ENCODE measurements at regions not wholly inside any gene's neighbourhood (a gene's known extent, or its start where the extent isn't known, plus 50 kb on each side); places are given as distances from the start of the nearest gene placed in this dataset.

DNA sequence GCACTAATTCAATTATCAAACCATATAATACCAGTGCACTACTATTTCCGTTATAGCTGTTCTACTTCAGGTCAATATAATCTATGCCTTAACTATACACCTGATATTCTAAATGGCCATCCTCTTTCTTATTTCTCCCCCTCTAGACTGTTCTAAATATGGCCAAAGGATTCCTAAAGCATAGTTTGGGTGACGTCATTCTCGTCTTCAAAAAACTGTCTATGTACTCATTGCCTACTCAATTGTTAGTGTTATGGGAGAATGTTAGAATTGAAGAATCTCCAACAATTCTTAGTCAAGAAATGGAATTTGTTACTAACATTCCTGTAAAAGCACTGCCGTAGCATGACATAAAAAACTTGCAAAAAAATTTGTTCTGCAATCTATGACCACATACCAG is 431.1 kb upstream of the ANO3 start:
- no peak for DNase-seq

DNA sequence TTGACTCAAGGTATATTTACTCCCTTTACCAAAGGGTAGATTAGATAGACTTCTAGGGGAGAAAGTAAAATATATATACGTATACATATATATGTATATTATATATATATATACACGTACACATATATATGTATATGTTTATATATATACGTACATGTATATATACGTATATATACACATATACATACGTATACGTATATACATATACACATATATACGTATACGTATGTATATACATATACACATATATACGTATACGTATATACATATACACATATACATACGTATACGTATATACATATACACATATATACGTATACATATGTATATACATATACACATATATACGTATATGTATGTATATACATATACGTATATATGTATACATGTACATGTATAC is 430.5 kb upstream of the ANO3 start:
- DNase-seq, result no peak

DNA sequence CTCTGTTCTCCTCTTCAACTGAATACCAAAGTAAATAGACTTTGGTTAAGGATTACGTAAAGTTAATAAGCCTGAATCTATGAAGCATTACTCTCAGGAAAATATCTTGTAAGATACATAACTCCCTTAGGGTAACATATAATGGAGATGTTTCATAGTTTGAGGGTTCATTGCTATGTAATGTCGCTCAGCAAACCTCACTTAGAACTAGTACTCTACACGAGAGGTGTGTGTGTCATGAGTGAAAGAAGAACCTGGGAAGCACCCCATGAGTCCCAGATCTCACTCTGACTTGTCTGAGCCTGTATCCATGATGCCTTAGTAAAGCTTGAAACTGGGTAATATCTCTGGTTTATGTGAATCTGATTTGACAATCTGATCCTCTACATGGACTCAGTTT is 429.5 kb upstream of the ANO3 start:
- DNase-seq, result no peak

DNA sequence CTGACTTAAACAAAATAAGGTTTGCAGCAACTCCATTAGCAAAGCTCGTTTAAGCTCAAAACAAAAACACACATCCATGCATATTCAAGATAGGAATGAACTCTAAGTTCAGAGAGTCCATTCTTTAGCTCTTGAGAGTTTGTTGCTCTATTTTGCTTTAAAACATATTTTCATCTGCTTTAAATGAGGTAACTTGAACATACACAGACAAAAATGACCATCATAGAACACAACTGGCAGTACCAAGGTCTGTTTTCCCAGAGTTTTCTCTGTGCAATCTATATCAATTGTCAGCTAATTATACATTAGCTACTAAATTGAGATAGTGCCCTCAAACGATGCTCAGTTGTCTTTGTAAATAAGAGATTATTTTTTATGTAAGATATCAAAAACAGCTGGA is 423.2 kb upstream of the ANO3 start:
- no peak for DNase-seq

DNA sequence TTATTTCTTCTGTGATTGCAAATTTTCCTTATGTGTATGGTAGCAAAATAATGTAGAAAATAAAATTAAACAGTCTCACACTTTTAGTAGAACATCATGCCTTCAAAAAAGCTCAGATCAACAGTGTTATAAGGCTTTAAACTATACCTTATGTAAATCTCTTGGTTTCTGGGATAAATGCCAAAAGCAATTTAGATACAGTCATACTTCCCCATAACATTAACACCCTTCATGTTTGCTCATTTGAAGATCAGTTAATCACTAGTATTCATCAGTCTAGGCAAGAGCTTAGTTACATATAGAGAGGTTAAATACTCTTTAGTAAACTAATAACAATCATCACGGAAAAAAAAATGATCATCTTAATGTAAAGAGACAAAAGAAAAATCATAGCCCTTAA is 421.8 kb upstream of the ANO3 start:
- DNase-seq, result no peak

DNA sequence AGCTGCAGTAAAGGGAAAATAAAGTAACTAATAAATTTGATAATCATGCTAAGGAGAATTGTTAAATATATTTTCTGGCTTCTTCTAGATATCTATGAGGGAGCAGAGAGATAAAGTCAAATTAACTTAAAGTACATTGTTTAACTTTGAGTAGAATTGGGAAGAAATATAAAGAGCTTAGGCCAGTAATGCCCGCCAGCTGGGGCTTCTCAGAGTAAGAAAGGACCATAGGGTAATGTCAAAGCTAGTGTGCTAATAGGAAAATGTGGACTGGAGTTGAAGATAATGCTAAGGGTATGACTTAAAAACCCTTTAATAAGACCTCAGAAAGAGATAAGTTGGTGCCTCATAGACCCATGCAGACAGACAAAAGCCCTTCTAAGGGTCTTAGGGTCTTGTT is 411.6 kb upstream of the ANO3 start:
- DNase-seq, result no peak

DNA sequence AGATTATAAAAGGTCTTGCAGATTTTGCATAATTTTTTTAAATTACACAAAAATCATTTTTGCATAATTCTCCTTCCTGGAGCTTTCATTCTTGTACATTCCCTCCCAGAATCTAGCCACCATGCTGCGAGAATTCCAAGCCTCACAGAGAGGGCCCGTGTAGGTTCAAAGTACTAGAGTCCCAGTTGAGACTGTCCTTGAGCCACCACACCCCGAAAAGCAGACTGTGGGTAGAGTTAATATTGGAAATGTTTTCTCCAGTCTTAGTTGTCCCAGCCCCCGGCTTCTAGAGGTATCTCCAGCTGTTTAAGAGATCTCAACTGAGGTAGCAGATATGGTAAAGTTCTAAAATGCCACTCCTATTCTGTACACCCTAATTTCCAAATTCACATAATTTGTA is 407.3 kb upstream of the ANO3 start:
- no peak for DNase-seq

DNA sequence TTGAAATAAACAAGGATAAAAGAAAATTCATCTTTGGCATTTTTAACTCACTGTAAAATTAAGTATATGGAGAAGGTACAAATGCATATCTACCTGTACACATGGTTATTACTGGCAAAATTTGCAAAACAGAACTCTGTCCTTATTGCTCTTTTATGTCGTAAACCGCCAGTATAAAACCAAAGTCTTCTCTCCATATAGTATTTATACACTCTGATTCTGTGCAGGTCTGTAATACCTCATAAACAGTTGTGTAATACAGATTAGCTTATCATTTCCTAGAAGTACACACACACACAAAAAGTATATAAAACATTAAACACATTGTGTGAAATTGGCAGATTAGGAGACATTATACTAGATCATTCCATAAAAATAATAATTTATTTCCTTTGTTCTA is 406.6 kb upstream of the ANO3 start:
- DNase-seq, result no peak

DNA sequence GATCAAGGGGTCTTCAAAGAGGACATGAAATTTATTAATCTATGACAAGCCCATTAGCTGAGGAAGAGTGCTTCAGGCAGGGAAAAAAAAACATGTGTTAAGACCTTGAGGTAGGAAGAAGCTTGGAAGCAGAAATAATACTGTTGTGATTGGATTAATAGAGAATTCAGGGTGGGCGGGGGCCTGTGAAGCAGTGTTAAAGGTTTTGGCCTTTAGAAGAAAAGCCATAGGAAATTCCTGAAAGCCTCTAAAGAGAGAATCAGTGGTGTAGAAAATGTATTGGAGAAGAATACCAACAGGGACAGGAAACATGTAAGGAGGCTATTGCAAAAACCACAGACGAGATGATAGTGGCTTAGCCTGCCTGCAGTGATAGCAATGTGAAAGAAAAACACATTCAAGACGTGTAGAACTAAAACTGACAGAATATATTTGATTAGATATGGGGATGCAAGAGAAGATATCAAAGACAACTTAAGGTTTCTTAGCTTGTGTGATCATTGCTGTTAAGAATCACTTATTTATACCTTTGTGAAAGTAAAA is 404.4 kb upstream of the ANO3 start:
- DNase-seq, result no peak

DNA sequence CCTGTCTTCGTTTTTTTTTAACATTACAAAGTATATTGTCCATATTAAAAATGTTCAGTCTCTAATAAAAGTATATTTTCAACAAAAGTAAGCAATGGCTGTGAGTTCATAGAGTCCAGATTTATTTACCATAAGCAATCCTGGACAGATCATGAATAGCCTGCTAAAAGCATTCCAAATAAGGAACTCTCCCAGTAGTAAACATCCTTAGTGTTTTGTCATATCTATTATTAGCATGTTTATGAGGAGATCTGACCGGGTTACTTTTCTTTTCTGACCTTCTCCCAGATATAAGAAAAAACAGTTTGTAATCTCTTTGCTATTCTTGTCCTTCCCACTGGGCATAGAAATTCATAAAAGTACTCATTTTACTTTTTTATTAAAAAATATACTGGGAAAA is 403.9 kb upstream of the ANO3 start:
- DNase-seq, result no peak

DNA sequence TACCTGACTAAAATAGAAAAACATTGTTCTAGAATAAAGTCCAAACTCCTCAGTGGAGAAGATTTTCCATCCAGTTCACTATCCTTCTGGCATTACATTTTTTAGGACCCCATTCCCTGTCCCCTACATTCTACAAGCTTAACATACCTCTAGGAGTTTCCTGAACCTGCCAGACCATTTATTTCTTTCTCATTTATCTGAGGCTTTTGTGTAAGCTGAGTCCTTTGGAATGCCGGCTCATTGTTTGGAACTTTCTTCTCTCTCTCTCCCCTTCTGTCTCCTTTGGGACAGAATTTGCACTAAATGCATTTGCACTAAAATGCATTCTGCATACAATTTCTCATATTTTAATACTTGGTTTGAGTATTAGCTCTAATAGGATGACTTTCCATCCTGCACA is 393.0 kb upstream of the ANO3 start:
- no peak for DNase-seq

DNA sequence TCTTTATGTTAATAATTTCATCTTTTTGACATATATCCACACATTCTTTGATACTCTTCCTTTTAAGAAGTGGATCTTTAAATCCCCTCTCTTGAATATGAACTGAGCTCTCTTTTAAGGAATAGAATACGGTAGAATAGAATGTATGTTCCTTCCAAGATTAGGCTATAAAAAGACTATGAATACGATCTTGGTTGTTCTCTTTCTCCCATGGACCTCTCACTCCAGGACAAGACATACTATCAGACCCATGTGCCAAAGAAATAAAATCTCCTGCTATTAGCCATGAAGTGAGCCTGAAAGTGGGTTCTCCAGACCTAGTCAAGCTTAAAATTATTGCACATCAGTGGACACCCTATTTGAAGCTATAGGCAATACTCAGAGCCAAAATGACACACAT is 392.2 kb upstream of the ANO3 start:
- no peak for DNase-seq

DNA sequence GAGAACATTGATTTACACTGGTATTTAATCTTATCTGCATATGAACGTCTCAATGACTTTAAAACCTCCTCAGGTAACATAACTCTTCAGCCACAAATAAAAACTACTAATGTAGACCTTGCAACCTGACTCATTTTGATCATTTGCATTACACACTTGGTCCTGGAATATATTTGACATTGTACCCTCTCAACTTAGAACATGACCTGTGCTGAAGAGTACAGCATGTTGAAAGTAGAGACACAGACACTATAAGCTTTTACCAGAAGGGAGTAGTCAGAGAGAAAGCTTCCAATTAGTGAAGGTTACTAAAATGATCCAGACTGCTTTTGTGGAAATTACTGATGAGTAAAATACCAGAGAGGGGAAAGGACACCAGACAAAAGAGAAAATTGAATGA is 390.6 kb upstream of the ANO3 start:
- no peak for DNase-seq

DNA sequence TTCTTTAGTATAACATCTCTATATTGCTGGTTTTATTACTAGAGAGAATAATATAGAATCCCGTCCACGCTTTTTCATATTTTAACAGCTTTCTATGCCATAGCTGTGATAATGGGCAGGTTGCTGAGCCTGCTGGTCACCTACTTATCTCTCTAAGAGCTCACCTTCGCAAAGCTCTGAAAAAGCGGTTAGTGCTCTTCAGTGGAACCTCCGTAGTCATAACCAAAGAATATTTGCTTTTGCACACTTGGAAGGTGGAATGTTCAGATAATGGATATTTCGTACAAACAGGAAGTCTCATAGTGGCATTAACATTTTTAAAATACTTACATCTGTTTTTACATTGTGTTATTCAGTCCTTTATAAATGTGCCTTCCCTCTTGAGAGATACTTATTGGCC is 388.9 kb upstream of the ANO3 start:
- DNase-seq, result no peak

DNA sequence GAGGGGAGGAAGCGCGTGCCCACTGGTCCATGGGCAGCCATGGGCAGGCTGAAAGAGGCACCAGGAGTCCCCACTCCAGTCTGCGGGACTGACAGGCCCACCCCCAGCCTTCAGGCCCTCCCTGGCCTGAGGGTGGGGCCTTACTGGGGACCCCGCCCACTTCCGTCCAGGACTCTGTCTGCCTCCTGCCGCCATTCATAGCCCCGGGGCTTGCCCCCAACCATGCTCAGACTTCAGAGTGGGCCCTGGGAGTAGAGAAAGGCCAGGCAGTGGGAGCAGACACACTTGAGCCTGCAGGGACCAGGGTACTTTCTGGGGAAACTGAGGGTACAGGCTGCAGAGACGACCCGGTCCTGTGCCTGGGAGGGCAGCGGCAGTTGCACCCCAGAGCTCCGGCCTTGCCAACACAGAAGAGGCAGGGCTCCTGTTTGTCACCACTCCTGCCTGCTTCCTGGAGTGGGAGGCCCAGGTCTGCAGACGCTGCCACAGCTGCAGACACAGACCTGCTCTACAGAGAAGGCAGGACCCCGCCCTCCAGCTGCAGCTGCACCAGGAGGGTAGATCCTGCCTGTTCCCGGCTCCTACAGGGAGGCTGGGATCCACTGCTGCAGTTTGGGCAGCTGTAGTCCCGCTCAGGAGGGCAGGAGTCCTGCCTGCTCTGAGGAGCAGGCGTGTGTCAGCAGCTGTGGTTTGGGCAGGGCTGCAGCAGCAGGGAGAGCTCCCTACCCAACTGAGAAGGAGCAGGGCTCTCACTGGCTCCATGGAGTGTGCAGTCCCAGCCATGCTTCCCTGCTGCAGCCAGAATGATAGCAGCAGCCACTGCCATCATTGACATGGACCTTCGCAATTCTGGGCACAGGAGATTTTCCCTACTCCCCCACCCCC is 387.9 kb upstream of the ANO3 start:
- no peak for DNase-seq

DNA sequence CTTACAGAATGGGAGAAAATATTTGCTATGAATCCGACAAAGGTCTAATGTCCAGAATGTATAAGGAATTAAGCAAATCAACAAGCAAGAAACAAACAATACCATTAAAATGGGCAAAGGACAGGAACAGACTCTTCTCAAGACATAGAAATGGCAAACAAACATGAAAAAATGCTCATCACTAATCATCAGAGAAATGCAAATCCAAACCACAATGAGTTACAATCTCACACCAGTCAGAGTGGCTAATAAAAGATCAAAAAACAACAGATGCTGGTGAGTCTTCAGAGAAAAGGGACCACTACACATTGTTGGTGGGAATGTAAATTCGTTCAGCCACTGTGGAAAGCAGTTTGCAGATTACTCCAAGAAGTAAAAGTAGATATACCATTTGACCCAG is 382.0 kb upstream of the ANO3 start:
- DNase-seq, result no peak

DNA sequence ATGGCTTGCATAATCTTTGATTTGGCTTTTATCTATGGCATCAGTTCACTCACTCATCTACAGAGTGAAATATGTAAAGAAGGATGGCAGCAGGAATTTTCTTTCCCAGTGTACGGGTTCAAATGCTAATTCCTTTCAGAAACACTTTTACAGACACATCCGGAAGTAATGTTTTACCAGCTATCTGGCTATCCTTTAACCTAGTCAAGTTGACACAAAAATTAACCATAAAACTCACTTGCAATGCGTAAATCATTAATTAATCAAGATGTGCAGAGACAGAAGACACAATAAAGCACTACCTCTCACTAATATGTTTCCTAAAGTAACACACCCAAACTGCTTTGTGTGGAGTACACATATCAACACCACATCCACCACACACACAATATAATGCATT is 378.9 kb upstream of the ANO3 start:
- DNase-seq, result no peak

DNA sequence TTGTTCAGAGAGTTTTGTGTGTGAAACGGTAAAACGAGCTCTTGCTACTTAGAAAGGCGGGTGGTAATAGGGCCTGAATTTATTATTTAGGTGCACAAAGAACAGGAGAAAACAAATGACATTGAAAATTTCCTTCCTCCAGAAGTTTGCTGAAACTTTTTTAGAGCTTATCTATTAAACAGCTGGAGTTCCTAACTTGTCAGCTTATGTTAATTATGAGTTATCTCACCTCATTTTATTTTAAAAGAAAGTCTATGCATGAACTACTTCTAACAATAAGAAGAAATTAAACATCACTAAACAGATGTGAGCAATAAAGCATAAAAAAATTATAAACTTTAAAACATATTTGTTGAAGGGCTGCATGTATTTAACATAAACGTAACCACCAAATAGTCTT is 373.9 kb upstream of the ANO3 start:
- DNase-seq, result no peak

DNA sequence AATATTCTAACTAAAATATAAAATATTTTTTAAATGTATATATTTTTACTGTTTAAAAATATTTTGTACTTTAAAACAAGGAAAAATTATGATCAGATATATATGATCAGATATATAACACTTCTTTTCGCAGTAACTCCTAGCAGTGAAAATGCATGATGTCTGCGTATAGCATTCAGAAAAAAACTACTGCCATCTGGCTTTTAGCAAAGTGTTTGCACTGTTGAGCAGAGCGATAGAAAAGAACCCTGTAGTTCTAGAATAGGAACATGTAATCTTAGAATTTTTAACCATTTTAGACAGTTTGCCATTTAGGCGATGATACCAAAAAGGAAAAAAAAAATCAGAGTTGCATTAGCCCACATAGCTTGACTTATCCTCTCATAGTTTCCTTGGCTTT is 370.4 kb upstream of the ANO3 start:
- no peak for DNase-seq

DNA sequence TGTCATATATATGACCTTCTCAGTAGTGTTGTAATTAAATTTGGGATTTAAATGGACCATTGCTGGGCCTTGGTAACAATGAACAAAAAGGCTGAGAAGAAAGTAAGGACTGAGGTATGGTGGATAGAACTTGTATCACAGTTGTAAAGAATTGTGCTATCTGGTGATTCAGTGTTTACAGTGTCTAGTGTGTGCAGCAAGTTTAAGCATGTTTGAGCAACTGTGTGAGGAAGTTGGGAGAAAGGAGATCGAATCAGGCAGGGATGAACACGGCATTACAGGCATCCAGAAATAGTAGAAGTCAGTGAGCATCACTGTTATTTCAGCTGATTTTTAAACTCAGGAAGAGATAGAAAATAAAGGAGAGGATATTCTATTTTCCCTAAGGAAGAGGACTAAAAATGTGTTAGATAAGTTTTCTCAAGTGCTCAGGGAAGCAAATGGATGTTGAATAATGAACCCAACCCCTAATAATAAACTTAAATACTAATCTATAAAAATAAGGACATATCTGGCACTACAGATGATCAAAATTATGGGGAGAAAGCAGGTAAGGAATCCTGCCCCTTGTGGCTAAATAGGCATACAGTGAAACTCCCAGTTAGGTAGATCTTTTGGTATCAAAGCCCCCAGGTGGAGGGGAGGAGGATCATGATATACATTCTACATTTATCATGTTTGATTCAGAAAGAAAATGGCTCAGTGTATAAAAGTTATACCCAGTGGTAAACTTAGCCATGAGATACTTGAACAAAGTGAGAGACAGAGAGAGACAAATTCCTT is 361.0 kb upstream of the ANO3 start:
- DNase-seq, result no peak

DNA sequence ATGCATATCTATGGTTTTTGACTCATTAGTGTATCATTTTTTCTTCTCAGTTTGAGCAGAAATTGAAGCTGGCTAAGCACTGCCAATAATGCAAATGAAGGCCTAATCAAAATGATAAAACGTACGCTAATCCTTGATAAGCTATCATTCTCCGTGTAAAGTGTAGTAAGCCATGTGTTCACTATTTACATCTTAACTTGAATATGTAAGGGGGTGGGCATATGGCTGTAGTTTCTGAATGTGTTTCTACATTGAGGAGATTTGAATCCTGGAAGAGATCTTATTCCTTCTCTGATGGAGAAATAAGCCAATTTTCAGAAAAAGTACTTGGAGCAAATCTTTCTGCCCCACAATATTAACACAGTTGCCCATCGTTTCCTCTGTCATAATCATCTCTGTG is 351.8 kb upstream of the ANO3 start:
- no peak for DNase-seq

DNA sequence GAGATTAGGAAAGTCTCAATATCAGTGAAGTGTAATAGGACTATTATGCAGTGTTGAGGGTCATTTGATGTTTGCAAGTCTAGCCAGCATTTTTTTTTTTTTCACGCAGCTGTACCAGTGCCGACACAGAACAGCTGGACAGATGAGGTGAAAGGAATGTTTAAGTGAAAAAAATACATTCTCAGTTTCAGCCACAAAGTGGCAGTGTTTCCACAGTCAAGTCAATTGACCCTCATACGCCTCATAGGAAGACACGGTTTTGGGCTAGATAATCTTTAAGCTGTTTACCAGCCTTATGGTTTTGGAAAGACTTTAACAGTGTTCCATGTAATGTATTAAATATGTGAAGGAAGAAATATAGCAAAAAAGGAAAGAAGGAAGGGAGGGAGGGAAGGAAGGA is 349.9 kb upstream of the ANO3 start:
- peak; percentile 26 for DNase-seq

DNA sequence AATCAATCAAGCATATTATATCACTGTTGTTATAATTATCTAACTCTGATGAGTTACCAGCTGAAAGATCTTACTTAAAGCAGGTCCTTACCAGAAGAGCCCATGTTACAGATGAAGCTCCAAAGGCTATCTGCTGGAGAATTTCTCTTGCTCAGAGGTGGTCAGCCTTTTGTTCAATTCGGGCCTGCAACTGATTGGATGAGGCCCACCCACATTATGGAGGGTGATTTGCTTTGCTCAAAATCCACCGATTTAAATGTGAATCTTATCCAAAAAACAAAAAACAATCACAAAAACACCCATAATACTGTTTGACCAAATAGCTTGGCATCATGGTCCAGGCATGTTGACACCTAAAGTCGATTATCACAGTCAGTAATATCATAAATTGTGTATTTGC is 348.6 kb upstream of the ANO3 start:
- no peak for DNase-seq

DNA sequence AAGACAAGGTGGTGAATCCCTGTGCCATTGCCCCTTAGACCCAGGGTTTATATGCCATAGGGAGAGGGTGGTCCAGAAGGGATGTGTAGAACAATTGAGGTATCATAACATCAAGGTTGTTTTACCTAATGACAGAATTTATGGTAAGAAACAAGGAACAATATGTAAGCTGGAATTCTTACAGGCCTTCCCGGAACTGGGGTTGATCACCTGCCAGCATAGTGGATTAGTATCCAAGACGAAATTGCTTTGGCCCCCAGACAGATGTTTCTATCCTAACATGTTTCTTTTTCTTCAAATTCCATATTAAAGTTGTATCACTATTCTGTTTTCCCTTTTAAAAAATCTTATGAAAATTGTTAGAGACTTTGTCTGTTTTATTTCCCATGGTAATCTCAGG is 343.8 kb upstream of the ANO3 start:
- DNase-seq, result no peak

All from activated CD4-positive, alpha-beta T cell treated with anti-CD3 and anti-CD28 coated beads, Interleukin-10, Interleukin-2, amounts not matched to agents 100 ng/mL and 50 ng/mL, durations not matched to agents 16 hours and 8 hours (primary cell).